Erythroblast (primary cell): ENCODE measurements at regions not wholly inside any gene's neighbourhood (a gene's known extent, or its start where the extent isn't known, plus 50 kb on each side); places are given as distances from the start of the nearest gene placed in this dataset.
"Not testable (repeated sequence)": the region's sequence is repeated elsewhere in the genome, so short reads cannot be mapped to it uniquely, and the experiment has no call there.

Experiments used
- DNase-seq, 2 experiments: peaks; one replicate each; lab custom pipeline; 2025; lab: John Stamatoyannopoulos, UW
- GATA1 ChIP-seq: IDR thresholded peaks from 2 replicates; pipeline ENCODE4 v1.6.1; 2011; ENCODE audit warnings: low read depth, mild to moderate bottlenecking, control low read depth, low read length, moderate library complexity
- POLR2A ChIP-seq: IDR thresholded peaks from 2 replicates; pipeline ENCODE4 v1.6.1; 2011; ENCODE audit warnings: mild to moderate bottlenecking, low read length

GRCh38 chr17:64769712-64770111 is 107.6 kb upstream of the SMURF2 start:
- DNase-seq = no peak
- TF ChIP-seq POLR2A (no peak), GATA1 (no peak)

DNA sequence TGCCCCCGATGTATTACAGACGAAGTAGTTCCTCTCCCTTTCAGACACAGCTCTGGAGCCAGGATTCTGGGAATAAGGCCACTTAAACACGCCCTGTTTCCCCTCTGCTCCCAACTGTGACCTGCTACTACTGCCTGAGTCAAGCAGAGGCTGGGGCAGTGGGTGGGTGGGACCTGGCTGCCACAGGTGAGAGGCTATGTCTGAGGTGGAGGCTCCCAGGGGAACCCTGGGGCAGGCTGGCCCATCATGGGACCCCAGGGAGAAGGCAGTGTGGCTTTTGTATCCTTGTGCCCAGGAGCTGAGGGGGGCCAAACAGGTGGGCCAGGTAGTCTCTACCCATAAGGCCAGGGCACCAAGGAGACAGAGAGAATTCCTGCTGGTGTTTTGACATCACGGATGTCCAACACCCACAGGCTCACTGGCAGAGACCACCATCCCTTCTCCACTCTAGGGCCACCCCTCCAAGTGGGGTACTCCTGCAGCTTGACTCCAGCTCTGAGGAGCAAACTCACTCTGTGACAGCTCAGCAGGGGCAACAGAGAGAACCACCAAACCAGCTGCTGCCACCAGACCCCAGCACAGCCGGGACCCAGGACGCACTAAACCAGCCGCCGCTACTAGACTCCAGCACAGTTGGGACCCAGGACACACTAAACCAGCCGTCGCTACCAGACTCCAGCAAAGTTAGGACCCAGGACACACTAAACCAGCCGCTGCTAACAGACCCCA is 105.3 kb upstream of the SMURF2 start:
- DNase-seq = no peak
- no peak for TF ChIP-seq POLR2A
- TF ChIP-seq GATA1 = no peak

- DNase-seq = no peak
- TF ChIP-seq POLR2A = no peak
- no peak for TF ChIP-seq GATA1
These were observed 103.2 kb upstream of the SMURF2 start for GRCh38 chr17:64765191-64765889.

- DNase-seq = no peak
- no peak for TF ChIP-seq POLR2A
- TF ChIP-seq GATA1 = no peak
These were observed 89.0 kb upstream of the SMURF2 start for GRCh38 chr17:64750891-64751677.

DNA sequence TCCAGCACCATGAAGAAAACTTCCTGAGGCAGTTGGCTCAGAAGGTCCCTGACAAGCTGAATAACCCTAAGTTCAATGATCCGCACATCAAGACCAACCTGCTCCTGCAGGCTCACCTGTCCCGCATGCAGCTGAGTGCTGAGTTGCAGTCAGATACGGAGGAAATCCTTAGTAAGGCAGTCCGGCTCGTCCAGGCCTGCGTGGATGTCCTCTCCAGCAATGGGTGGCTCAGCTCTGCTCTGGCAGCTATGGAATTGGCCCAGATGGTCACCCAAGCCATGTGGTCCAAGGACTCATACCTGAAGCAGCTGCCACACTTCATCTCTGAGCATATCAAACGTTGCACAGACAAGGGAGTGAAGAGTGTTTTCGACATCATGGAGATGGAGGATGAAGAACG is 88.4 kb upstream of the SMURF2 start:
- TF ChIP-seq GATA1 (no peak), POLR2A (no peak)
- DNase-seq = no peak

- DNase-seq = no peak
- TF ChIP-seq GATA1 = no peak
- TF ChIP-seq POLR2A = no peak
These were observed 87.2 kb upstream of the SMURF2 start for GRCh38 chr17:64749306-64749705.

GRCh38 chr17:64747938-64748540 is 85.9 kb upstream of the SMURF2 start:
- no peak for TF ChIP-seq POLR2A
- TF ChIP-seq GATA1 = no peak
- no peak for DNase-seq

- DNase-seq = no peak
- TF ChIP-seq POLR2A = no peak
- TF ChIP-seq GATA1 = no peak
These were observed 80.2 kb upstream of the SMURF2 start for GRCh38 chr17:64742326-64742725.

DNA sequence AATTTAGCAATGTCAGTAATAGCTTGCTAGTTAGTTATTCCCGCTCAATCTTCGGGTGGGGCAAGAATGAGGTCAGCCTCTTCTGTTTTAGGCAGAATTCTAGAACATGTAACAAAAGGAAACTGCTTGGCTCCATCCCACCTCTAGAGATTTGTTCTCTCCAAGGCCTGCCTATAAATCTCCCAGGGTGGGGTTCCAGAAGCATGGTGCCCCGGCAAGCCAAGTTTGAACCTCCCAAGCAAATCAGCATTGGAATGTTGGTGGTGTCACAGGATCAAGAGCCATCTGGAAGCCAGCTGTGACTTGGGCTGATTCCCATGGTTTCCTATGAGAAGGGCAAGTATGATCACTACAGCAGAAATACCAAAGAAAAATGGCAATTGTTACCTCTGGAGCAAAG is 79.8 kb upstream of the SMURF2 start:
- not testable (repeated sequence) for DNase-seq

- TF ChIP-seq GATA1 = no peak
- TF ChIP-seq POLR2A = no peak
- DNase-seq = no peak
These were observed 79.0 kb upstream of the SMURF2 start for GRCh38 chr17:64741038-64741641.

GRCh38 chr17:64739316-64740058 is 77.4 kb upstream of the SMURF2 start:
- no peak for TF ChIP-seq GATA1
- no peak for TF ChIP-seq POLR2A
- no peak for DNase-seq

- no peak for TF ChIP-seq POLR2A
- no peak for TF ChIP-seq GATA1
- DNase-seq = peak; percentile 34 to 44
These were observed 74.8 kb upstream of the SMURF2 start for GRCh38 chr17:64736804-64737492.
